DMS153 treated with DMSO at 0.1 percent for 48 hours (cell line): ENCODE measurements at regions not wholly inside any gene's neighbourhood (a gene's known extent, or its start where the extent isn't known, plus 50 kb on each side); places are given as distances from the start of the nearest gene placed in this dataset.

ENCODE experiments used
- DNase-seq: peaks from one replicate; lab custom pipeline; 2025; ENCODE audit not compliant: unreplicated experiment; lab: John Stamatoyannopoulos, UW

GRCh38 chr2:221844212-221845020, 272.3 kb upstream of the EPHA4 start:
- peak; percentile 44 for DNase-seq

DNA sequence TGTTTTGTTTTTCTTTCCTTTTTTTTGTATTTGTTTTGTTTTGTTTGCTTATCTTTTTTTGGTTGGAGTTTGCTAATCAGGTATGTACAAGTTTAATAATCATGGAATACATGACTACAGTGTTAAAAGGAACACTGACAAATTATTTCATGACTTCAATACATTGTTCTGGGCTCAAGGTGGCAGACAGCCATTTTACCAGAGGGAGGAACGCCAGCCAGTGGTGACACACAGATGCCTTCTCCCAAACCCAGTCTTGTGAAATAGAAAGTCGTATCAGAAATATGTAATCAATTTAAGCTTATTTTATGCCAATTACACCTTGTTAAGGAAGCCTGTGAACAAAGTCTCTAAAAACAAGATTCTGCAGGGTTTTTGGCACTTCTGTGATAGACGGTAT, 264.0 kb upstream of the EPHA4 start:
- no peak for DNase-seq

GRCh38 chr2:221833966-221834365, 261.9 kb upstream of the EPHA4 start:
- no peak for DNase-seq

DNA sequence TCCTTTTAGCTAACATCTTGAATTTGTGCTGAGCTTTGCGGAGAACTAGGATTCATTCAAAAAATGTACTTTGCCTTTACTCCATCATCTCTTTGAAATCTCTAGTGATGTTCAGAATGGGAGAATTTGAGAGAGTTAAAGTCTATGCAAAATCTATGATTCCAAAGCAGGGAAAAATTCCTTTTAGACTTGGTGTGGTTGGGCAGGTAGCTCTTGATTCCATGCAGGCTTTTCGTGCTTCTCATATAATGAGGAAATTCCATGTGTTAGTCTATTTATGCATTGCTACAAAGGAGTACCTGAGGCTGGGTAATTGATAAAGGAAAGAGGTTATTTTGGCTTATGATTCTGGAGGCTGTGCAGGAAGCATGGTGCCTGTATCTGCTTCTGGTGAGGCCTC, 258.9 kb upstream of the EPHA4 start:
- DNase-seq: no peak

DNA sequence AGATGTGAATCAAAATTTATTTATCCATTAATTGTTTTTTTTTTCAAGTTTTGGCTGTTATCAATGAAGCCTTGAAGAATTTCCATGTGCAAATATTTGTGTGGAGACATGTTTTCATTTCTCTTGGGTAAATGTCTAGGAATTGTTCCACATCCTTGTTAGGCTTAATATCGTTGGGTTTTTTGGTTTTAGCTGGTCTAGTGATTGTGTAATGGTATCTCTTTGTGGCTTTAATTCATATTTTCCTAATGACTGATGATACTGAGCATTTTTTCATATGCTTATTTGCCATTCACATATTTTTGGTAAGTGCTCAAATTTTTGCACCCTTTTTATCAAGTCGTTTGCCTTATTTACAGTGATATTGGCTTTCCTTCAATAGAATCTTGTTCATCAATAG, 250.3 kb upstream of the EPHA4 start:
- no peak for DNase-seq

DNA sequence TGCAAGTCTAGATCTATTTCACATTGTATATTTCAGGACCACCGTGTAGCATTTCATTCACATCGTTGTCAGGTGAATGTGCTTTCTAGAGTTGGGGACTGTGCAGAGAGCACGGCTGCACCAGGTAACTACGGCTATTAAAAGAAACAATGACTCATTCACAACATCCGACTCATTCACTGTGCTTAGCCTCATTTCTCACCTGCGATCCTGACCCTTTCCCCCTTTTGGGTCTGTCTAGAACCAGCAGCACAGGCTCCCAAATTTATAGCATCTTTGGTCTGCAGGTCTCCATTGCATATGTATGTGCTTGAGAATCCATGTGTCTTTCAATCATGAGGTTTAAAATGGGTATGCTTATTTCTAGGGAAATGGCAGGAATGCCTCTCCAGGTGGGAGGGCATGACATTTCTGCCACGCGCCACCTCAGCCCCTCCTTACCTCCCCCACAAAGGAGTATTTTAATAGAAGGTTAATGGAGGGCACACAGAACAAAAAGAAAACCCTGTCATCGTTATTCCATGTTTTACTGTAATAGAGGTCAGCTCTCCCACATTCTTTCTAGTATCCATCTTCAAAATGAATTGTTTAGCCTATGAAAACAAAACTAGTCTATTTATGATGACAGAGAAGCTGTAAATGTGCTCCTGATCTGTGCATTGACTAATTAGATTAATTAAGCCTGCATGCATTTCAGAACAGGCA, 246.7 kb upstream of the EPHA4 start:
- DNase-seq: no peak

GRCh38 chr2:221817878-221818277, 245.8 kb upstream of the EPHA4 start:
- no peak for DNase-seq

- no peak for DNase-seq
These were observed 244.9 kb upstream of the EPHA4 start for GRCh38 chr2:221817052-221817451.

- DNase-seq: no peak
These were observed 244.5 kb upstream of the EPHA4 start for GRCh38 chr2:221816566-221816965.

- DNase-seq: no peak
These were observed 238.5 kb upstream of the EPHA4 start for GRCh38 chr2:221810650-221811049.

DNA sequence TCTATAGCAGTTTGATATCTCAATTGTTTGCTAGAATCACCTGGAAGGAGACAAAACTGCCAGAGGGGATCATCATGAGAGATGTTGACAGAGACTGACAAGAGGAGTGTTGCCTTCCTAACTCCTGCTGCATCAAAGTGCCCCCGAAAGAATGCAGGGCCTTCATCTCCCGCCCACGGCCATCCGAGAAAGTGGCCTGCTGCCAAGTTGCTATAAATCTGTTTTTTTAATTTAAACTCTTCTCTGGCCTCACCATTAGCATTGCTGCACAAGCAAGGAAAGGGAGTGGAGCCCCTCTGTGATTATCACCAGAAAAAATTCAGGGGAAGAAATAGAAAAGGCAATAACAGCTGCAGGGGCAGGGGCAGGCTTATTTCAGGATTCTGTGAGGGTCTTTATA, 238.1 kb upstream of the EPHA4 start:
- DNase-seq: no peak

DNA sequence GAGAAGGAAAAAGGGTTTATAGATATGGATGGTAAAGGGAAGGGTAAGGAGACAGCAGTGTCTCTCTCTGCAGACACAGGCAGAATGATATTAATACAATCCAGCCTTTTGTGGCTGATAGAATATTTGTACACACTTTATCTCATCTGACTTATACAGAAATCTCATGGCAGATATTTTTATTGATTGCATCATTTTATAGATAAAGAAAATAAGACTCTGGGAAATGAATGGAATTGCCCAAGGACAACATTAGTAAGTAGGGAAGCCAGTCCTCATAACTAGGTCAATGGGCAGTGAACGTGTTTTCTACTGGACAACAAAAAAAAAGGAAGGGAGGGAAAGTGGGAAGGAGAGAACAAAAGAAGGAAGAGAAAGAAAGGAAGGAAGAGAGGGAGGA, 236.4 kb upstream of the EPHA4 start:
- DNase-seq: no peak

- no peak for DNase-seq
These were observed 235.6 kb upstream of the EPHA4 start for GRCh38 chr2:221807706-221808105.

DNA sequence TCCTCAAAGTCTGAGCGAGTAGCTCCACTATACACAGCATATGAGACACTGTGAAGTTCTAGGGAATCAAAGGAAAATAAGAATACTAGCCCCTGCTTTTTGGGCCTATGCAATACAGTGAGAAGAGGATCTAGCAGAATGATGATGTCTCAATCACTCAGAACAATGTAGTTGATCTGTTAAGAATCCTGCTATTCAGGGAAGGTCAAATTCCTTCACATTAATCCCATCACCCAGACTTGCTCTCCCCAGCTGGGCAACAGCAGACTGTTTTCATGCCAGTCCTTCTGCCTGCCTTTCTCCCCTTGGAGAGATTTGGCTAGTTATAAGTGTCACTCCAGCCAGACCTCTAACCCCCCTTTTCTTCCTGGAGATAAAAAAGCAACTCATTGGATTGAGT, 230.0 kb upstream of the EPHA4 start:
- no peak for DNase-seq

GRCh38 chr2:221792971-221793521, 220.9 kb upstream of the EPHA4 start:
- no peak for DNase-seq

DNA sequence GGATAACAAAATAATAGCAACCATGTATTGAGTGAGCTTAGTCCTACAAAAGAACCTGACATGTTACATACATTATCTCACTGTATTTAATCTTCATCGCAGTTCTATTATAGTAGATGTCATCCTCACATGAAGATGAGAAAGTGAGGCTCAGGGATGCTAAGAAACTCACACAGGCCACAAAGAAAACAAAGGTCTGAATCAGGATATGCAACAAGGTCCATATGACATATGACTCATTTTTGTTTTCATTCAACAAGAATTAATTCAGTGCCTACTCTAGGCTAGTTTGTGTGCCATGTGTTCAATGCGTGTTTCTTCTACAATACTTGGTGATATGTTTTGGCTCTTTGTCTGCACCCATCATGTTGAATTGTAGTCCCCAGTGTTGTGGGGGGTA, 219.7 kb upstream of the EPHA4 start:
- no peak for DNase-seq

GRCh38 chr2:221787561-221787960, 215.5 kb upstream of the EPHA4 start:
- no peak for DNase-seq

GRCh38 chr2:221786297-221786926, 214.3 kb upstream of the EPHA4 start:
- DNase-seq: no peak

DNA sequence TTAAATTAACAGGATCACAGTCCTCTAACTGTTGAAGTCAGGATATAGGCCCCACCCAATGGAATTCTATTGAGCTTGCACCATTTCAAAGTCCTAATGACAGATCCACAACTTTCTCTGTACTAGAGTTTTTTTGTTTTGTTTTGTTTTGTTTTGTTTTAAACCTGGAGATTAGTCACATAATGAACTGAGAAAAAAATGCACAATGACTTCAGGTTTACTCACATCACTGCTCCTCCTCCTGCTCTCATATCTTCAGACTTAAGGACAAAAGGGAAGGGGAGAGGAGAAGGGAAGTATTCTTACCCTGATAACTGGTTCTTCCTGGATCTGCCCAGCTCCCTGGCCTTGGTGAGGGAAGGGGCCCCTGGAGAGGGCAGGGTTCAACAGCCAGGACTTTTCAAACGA, 208.2 kb upstream of the EPHA4 start:
- no peak for DNase-seq

DNA sequence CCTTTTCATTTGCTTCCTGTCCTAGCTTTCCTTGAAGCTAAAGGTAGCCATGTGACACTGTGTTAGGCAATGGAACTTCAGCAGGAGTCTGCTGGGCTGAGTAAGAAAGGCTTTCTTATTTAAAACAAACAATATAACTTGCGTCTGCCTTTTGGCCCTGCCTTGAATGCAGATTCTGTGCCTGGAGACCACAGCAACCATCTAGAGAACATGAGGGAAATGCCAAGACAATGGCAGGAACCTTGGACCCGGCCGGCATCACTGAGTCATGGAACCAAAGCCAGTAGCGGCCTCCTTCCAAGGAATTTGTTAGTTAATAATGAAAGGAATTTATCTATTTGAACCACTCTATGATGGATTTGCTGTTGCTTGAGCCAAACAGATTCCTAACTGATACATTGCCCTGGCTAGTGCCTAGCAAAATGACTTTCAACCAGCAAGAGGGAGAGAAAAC, 207.5 kb upstream of the EPHA4 start:
- DNase-seq: no peak

GRCh38 chr2:221778025-221778424, 205.9 kb upstream of the EPHA4 start:
- no peak for DNase-seq

DNA sequence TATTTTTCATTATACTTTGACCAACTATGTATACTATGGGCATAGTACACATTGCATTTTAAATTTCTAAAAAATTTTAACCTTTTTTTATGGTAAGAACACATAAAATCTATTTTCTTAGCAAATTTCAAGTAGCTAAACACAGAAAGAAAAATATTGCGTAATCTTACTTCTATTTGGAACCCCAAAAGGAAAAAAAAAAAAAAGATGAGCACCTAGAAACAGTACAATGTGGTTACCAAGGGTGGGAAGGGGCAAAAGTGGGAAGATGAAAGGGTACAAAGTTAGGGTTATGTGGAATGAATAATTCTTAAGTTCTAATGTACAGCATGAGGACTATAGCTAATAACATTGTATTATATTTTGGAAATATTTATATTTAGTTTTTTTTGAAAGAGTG, 205.0 kb upstream of the EPHA4 start:
- no peak for DNase-seq
